HG02943 (cell line): ENCODE measurements at regions not wholly inside any gene's neighbourhood (a gene's known extent, or its start where the extent isn't known, plus 50 kb on each side); places are given as distances from the start of the nearest gene placed in this dataset.

Experiments used
- ATAC-seq: cut with Tn5 transposase; IDR thresholded peaks from one replicate; pipeline ENCODE4 v1.9.1; 2021; ENCODE audit warnings: mild to moderate bottlenecking, low read depth, moderate library complexity; ENCODE audit not compliant: unreplicated experiment

DNA sequence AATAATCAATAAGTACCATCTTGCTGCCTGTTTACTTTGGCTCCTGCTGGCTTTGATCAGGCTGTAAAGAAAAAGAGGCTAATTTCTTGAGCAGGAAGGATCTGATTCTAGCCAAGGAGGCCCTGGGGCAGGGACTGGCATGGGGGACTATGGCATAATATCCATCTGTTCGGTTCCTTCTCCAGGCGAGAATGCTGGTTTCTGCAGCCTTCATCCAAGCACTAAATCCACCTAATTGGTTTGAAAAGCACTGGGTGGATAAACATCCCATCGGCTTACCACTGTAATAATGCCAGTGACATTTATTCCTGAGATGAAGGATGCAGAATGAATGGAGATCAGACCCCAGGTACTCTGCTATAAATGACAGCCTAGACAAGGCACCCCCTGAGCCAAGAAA is 180.0 kb upstream of the ASIC2 start:
- ATAC-seq = no peak

GRCh38 chr17:33474789-33475188 is 181.7 kb upstream of the ASIC2 start:
- no peak for ATAC-seq

DNA sequence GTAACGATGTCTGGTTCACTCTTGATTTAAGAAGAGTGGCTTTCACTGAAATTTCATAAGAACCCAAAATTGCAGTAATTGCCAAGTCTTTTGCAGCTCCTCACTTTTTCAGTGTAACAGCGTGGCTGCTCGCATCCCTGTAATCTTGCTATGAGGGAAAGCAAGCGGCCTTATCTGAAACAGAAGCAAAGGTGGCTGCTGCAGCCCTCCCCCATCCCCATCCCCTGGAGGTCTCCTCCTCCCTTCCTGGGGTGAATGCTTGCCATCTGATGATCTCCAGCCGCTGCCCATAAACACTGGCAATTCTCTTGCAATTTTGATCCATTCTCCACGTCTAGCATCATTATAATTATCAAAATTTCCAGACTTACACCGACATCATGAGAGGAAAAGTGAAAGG is 182.5 kb upstream of the ASIC2 start:
- no peak for ATAC-seq

- ATAC-seq = no peak
Measured at GRCh38 chr17:33481652-33482051, 188.6 kb upstream of the ASIC2 start.

DNA sequence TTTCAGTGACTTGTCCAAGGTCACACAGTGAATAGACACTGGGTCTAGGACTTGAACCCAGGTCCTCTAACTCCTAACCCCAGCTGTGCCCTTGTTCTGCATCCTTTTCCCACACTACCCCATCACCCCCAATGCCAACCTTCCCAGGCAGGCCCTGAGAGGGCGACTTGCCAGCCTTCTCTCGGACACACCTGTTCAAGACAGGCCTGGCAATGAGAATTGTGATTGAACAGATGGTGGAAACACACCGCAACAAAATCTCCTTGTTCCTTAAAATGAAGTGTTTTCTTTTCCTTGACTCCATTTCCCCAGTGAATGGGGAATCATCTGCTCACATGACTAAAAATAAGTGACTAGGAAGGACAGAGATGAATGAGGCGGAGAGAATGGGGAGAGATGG is 189.5 kb upstream of the ASIC2 start:
- no peak for ATAC-seq

GRCh38 chr17:33484559-33484958 is 191.5 kb upstream of the ASIC2 start:
- no peak for ATAC-seq

GRCh38 chr17:33486135-33486885 is 193.2 kb upstream of the ASIC2 start:
- no peak for ATAC-seq

DNA sequence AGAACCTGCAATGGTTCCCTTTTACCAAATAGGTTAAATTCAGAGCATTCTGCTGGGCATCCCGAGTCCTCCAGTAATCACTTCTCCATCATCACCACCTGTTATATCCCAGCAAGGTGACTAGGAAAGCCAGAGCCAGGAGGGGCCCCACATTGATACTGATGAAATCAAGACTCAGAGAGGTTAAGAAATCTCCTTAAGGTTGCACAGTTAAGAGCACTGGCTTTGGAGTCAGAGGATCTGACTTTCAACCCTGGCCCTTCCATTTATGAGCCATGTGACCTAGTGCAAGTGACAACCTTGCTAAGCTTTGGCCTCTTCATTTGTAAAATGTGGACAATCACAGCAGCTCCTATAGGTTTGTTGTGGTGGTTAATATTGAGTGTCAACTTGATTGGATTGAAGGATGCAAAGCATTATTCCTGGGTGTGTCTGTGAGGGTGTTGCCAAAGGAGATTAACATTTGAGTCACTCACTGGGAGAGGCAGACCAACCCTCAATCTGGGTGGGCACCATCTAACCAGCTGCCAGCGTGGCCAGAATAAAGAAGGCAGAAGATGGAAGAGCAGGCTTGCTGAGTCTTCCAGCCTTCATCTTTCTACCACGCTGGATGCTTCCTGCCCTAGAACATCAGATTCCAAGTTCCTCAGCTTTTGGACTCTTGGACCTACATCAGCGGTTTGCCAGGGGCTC is 194.2 kb upstream of the ASIC2 start:
- ATAC-seq = no peak

GRCh38 chr17:33491871-33492481 is 198.9 kb upstream of the ASIC2 start:
- no peak for ATAC-seq

DNA sequence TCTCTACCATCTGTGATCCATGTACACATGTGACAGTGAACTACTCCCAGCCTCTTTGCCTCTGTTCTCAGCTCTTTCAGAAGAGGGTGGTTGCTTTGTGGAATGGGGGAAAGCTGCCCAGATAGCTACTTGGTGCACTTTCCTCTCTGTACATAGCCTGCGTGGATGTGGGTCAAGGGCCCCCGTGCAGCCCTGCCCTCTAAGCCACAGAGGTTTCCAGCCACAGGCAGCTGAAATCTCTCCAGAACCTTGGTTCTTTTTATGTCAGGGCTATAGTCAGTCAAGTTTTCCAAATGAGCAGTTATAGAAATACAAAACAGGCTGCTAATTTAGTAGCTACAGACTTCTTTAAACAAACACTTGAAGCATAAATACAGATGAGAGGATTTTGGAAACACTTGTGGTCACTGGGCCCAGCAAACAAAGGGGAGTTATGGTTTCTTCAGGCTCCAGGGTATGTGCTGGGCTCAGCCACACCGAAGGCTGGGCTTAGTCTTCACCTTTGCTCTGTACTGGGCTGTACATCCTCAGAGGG is 199.7 kb upstream of the ASIC2 start:
- no peak for ATAC-seq

GRCh38 chr17:33493566-33493965 is 200.5 kb upstream of the ASIC2 start:
- no peak for ATAC-seq

DNA sequence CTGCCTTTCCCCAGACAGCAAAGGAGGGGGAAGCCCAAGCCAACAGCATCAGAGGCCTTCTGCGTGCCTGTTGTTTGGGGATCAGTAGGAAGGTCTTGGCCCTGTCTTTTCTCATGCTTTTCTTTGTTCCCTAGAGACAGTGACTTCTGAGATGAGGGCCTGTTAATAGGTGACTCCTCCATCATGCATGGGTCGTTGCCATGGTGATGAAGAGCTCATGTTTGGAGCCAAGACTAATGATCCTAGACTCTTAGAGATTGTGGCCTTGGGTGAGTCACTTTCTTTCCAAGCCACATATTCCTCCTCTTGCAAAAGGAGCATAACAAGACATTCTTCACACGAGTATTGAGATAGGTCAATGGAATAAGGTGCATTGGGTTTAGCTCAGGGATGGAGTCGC is 201.1 kb upstream of the ASIC2 start:
- ATAC-seq = no peak

DNA sequence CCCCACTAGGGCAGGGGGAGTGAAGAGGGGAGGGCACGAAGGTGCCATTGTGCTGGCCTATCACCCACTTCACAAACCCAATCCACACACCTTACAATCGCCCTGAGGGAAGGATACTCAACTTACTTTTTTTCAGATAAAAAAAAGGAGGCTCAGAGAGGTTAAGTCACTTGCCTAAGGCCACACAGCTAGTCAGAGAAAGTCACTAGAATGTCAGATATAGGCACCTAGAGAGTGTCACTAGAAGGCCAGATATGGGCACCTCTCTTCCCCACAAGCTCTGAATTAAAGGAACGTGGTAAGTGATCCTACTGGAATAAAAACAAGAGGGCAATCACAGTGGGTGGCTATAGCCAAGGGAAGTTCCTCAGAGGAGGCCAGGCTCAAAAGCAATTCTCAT is 204.5 kb upstream of the ASIC2 start:
- no peak for ATAC-seq

DNA sequence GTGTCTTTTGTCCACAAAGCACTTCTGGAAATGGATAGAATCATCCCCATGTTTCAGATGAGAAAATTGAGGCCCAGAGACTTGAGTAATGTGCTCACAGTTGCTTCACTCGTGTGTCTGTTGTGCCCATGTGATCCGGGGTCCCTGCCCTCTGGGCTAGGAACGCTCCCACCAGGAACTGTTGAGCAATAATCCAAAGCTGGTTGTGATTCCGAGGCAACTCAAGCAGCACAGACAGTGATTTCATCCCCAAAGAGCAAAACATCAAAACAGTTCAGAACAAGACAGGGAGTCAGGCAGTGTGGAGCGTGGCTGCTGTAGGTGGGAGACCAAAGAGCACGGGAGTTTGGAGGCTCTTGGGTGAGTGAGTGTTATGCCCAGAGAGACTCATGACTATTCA is 205.0 kb upstream of the ASIC2 start:
- ATAC-seq = no peak

GRCh38 chr17:33499040-33499439 is 205.9 kb upstream of the ASIC2 start:
- ATAC-seq = no peak

DNA sequence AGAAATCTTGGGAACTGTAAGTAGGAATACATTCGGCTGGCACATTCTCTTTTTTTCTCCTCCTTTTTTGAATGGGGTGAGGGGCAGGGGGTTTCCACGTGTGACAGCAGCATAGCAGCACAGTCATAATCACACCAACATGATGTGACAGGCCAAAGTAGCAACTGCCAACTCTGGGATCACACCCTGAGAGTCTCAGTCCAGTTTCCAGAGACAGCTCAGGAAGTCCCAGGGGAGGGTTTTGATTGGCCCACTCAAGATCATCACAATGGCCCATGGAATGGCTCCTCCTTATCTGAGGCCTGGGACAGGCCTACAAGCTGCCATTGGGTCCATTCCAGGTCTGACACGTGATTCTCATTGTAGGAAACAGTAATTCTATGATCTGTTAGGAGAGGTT is 207.1 kb upstream of the ASIC2 start:
- no peak for ATAC-seq

DNA sequence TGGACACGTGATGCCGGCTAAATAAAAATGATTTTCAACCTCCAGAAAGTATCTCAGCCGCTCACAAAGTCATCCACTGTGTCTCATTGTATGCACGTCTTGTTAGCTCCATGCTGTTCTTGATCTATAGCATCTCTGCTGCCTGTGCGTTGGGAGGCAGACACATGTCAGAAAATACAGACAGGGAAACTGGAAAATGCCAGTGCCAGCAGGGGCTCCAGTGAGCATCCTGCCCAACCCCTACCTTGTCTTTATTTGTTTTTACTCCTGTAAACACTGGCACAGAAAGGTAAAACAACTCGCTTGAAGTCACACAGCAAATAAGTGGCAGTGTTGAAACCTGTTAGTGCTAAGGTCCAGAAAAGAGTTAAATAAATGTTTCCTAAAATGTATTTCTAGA is 208.1 kb upstream of the ASIC2 start:
- ATAC-seq = no peak

DNA sequence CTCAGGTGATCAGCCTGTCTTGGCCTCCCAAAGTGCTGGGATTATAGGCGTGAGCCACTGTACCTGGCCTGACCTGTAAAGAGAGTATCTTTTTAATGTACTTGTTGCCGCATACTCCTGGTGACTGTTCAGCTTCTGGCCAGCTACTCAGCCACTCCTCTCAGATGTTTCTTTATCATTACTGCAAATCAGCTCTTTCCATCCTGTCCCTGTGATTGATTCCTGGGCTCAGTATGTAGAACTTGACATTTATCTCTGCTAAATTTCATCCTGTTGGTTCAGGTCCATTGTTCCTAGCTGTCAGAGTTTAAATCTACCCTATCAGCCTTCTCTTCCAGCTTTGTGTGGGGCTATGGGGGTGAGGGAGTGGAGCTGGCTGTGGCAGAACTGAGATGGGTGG is 211.5 kb upstream of the ASIC2 start:
- no peak for ATAC-seq

- ATAC-seq = no peak
Measured at GRCh38 chr17:33506889-33507650, 214.0 kb upstream of the ASIC2 start.

GRCh38 chr17:33508215-33508614 is 215.1 kb upstream of the ASIC2 start:
- no peak for ATAC-seq

- ATAC-seq = no peak
Measured at GRCh38 chr17:33509331-33509730, 216.2 kb upstream of the ASIC2 start.
